GM12865 (cell line): ENCODE measurements at regions not wholly inside any gene's neighbourhood (a gene's known extent, or its start where the extent isn't known, plus 50 kb on each side); places are given as distances from the start of the nearest gene placed in this dataset.

Experiments used
- DNase-seq: peaks from one replicate; pipeline ENCODE4 v3.0.0; 2010; ENCODE audit warnings: low read depth
- H3K4me3 ChIP-seq: 2 replicates; pipeline ENCODE4 v1.5.1; 2011; ENCODE audit warnings: mild to moderate bottlenecking, low read depth, low read length, control low read depth
- TF ChIP-seq, protein P1 (sequence below): IDR thresholded peaks from 2 replicates; pipeline ENCODE4 v1.5.1; 2011; ENCODE audit warnings: low read length, control low read depth, low read depth, inconsistent platforms; ENCODE audit not compliant: insufficient read depth; ENCODE audit errors: missing control alignments

GRCh38 chr2:45260946-45261345, 251.7 kb upstream of the SIX2 start:
- no peak overlapping the region for H3K4me3 ChIP-seq
- TF ChIP-seq, protein P1, sequence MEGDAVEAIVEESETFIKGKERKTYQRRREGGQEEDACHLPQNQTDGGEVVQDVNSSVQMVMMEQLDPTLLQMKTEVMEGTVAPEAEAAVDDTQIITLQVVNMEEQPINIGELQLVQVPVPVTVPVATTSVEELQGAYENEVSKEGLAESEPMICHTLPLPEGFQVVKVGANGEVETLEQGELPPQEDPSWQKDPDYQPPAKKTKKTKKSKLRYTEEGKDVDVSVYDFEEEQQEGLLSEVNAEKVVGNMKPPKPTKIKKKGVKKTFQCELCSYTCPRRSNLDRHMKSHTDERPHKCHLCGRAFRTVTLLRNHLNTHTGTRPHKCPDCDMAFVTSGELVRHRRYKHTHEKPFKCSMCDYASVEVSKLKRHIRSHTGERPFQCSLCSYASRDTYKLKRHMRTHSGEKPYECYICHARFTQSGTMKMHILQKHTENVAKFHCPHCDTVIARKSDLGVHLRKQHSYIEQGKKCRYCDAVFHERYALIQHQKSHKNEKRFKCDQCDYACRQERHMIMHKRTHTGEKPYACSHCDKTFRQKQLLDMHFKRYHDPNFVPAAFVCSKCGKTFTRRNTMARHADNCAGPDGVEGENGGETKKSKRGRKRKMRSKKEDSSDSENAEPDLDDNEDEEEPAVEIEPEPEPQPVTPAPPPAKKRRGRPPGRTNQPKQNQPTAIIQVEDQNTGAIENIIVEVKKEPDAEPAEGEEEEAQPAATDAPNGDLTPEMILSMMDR, result no peak

DNA sequence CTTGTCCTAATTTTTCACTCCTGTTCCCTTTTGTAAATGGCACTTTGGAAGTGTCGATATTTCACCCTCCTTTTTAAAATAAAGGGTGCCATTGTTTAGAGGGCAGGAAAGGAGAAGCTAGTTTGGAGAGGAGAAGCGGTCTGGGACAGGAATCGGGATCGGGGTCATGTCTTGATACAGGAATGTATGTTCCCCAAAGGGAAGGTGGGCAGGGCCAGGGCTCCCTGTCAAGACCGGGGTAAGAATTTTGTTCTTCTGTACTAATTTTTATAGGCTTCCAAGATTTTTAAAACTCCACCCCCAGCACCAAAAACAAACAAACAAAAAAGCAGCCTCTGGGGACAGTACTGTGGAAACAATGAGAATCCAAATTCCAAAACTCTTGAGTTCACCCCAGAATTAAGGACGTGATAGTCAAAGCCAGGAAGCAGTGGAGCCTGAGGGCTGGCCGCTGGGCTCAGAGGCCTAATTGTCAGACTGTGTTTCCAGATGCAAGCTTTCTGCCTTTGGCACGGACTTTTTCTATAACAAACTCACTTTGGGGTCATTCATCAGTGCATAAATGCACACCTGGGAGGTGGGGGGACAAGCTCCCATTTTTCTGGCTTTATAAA, 250.4 kb upstream of the SIX2 start:
- TF ChIP-seq, protein P1, result no peak
- H3K4me3 ChIP-seq, result no peak overlapping the region
- no peak for DNase-seq

More at GRCh38 chr2:45260946-45261345, 251.7 kb upstream of the SIX2 start:
- DNase-seq, result no peak

DNA sequence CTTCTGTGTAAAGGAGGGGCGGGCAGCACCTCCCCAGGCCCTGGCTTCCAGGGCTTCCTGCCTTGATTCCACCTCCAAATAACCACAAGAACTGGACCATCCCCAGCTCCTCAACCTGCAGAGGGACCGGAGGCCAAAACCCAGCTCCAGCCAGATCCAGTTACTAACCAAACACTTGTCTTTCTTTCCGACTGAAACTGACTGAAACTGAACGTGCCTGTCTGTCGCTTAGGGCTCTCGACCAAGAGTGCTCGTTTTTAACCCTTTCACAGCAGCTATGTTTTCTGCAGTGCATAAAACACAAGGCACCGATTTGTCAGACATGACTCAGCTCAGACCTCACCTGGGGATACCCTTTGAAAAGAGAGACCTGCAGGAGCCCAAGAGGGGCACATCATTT, 249.9 kb upstream of the SIX2 start:
- DNase-seq, result no peak

DNA sequence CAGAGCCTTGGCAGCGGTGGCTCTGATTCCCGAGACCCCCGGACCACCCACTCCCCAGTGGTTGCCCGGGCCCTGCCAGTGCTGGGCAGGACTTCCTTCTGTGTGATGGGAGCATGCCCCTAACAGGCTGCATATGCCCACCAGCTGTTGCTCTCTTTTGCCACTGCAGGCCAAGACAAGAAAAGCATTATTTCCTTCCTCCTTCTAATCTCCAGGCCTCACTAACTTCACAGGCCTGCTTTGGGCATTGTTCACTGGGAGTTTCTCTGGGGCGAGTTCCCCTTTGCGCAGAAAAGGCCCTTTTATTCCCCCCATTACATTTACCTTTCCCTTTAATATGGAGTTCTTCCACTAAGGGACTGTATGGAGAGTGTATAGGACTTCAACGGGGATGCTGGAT, 249.1 kb upstream of the SIX2 start:
- TF ChIP-seq, protein P1, result no peak
- no peak overlapping the region for H3K4me3 ChIP-seq
- no peak for DNase-seq

More for the DNA sequence above, 249.9 kb upstream of the SIX2 start:
- H3K4me3 ChIP-seq, result no peak overlapping the region
- TF ChIP-seq, protein P1, result no peak

DNA sequence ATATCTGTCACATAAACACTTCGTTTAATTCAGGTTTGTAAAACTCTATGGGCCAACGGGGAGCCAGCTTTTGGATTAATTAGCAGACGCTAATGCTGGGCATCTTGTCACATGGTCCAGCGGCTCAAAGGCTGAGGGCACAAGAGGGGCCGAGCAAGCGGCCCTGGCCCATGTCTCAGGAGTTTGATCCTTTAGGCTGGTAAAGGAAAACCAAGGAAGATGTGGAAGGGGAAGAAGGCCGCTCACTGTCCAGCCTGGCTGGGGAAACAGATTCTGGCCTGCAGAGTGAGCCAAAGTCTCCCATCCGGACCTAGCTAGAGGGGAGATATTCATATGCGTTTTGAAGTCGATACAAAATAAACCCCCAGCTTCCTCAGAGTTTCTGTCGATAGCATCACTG, 248.6 kb upstream of the SIX2 start:
- no peak for DNase-seq
- TF ChIP-seq, protein P1, result no peak
- no peak overlapping the region for H3K4me3 ChIP-seq

- no peak overlapping the region for H3K4me3 ChIP-seq
- DNase-seq, result no peak
These were observed 247.8 kb upstream of the SIX2 start for GRCh38 chr2:45256867-45257641.

More at GRCh38 chr2:45256867-45257641, 247.8 kb upstream of the SIX2 start:
- TF ChIP-seq, protein P1, result no peak
